Spleen (tissue), 7 donors: ENCODE measurements at regions not wholly inside any gene's neighbourhood (a gene's known extent, or its start where the extent isn't known, plus 50 kb on each side); places are given as distances from the start of the nearest gene placed in this dataset.

Experiments used
- POLR2A ChIP-seq, 3 donors: fragments of 450-650 bp; IDR thresholded peaks; one replicate each; pipeline ENCODE4 v1.5.1; 2017; ENCODE audit warnings: antibody characterized with exemption in 3 of 3, mild to moderate bottlenecking in 1 of 3
- POLR2AphosphoS5 ChIP-seq, 3 donors: sonication (generic); formaldehyde crosslinking; IDR thresholded peaks; one replicate each; pipeline ENCODE4 v1.5.1; 2017; ENCODE audit warnings: antibody characterized with exemption in 3 of 3
- TF ChIP-seq, protein P1 (sequence below), 11 experiments: fragments of 200-600 bp in 7 of 11; fragments of 450-650 bp in 4 of 11; sonication (generic) in 4 of 11; IDR thresholded peaks in 8 of 11; conservative IDR thresholded peaks in 3 of 11; 1 replicate in 7 of 11; 2 replicates in 4 of 11; pipeline versions ENCODE4 v1.4.0 to v1.8.0; 2016 to 2021; ENCODE audit warnings: antibody characterized with exemption in 11 of 11, inconsistent platforms in 4 of 11, mild to moderate bottlenecking in 1 of 11
- donor health status: DM: no; HTN: no; CAD: no; lungs with moderate emphysema.
- donor health status: DM: no; HTN: no; CAD: no.
- donor health status: DM: no; HTN: no; CAD: no.

DNA sequence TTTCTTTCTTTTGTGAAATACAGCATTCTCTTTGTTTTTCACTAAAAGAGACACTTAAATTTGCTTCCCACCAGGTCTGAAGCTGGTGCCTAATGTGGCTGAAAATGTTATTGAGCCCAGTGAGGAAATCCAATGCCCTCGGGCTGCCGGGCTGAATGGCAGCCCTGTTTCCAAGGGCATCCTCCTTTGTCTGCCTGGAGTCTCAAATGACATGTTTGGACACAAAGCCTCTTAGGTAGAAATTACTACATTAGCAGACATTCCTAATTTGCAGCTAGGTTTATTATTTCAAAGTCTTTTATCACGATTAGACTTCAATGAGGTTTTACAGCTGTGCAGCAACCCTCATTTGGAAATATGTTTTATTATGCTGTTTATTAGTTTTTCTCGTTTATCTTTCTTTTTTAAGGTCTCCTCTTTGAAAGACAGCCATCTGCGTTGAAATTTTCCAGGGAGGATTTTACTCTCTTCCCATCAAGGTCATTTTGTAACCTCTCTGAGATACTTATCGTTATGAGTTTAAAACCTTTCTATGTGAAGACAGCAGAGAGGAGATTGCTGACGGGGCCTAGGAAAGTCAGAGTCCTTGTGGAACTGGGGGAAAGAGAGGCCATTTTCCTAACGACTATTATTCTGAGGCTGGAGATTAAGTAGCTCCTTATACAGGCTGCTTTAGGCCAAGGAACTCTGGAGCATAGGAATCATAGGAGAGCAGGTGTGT, 59.0 kb upstream of the ZNF532 start:
- TF ChIP-seq, protein P1, sequence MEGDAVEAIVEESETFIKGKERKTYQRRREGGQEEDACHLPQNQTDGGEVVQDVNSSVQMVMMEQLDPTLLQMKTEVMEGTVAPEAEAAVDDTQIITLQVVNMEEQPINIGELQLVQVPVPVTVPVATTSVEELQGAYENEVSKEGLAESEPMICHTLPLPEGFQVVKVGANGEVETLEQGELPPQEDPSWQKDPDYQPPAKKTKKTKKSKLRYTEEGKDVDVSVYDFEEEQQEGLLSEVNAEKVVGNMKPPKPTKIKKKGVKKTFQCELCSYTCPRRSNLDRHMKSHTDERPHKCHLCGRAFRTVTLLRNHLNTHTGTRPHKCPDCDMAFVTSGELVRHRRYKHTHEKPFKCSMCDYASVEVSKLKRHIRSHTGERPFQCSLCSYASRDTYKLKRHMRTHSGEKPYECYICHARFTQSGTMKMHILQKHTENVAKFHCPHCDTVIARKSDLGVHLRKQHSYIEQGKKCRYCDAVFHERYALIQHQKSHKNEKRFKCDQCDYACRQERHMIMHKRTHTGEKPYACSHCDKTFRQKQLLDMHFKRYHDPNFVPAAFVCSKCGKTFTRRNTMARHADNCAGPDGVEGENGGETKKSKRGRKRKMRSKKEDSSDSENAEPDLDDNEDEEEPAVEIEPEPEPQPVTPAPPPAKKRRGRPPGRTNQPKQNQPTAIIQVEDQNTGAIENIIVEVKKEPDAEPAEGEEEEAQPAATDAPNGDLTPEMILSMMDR (IDR thresholded peaks at IDR 0.05 in 8 of 11, conservative IDR thresholded peaks at IDR 0.05 in 3 of 11), result no peak
- TF ChIP-seq POLR2A (IDR thresholded peaks at IDR 0.05), result no peak
- TF ChIP-seq POLR2AphosphoS5 (IDR thresholded peaks at IDR 0.05), result no peak
